Heart right ventricle (tissue), 16 donors: ENCODE measurements at regions not wholly inside any gene's neighbourhood (a gene's known extent, or its start where the extent isn't known, plus 50 kb on each side); places are given as distances from the start of the nearest gene placed in this dataset.
A peak's percentile ranks its signal among the peaks of the same experiment; 100 is the strongest.

Experiments used
- ATAC-seq, 8 donors: fragments of 200-7000 bp; cut with Tn5 transposase; one replicate each; pipeline ENCODE4 v1.9.1; 2020; ENCODE audit warnings: mild to moderate bottlenecking in 8 of 8, moderate library complexity in 8 of 8, moderate number of reproducible peaks in 1 of 8
- DNase-seq, 2 donors: peaks; one replicate each; pipeline ENCODE4 v3.0.0-alpha.2; 2020
- H3K27ac ChIP-seq, 10 donors: fragments of 200-600 bp; sonication (generic) in 2 of 10; one replicate each; pipeline versions ENCODE4 v1.5.0 to v1.8.0; 2020 to 2022; ENCODE audit warnings: mild to moderate bottlenecking in 3 of 10
- H3K27me3 ChIP-seq, 7 donors: fragments of 200-600 bp; one replicate each; pipeline ENCODE4 v1.8.0; 2021 to 2022; ENCODE audit warnings: mild to moderate bottlenecking in 2 of 7
- H3K36me3 ChIP-seq, 9 donors: fragments of 200-600 bp; sonication (generic) in 1 of 9; one replicate each; pipeline versions ENCODE4 v1.5.0 to v1.8.0; 2020 to 2022; ENCODE audit warnings: mild to moderate bottlenecking in 2 of 9
- H3K4me1 ChIP-seq, 9 donors: fragments of 200-600 bp; sonication (generic) in 1 of 9; one replicate each; pipeline versions ENCODE4 v1.5.0 to v1.8.0; 2020 to 2022; ENCODE audit warnings: mild to moderate bottlenecking in 4 of 9
- H3K4me3 ChIP-seq, 10 donors: fragments of 200-600 bp; sonication (generic) in 2 of 10; one replicate each; pipeline versions ENCODE4 v1.5.0 to v1.8.0; 2020 to 2022; ENCODE audit warnings: mild to moderate bottlenecking in 7 of 10, moderate library complexity in 2 of 10
- H3K9me3 ChIP-seq, 11 donors: fragments of 200-600 bp in 10 of 11; sonication (generic) in 2 of 11; one replicate each; pipeline versions ENCODE4 v1.5.0 to v1.8.0; 2013 to 2022; ENCODE audit warnings: mild to moderate bottlenecking in 2 of 11, control low read depth in 1 of 11, moderate library complexity in 1 of 11
- WGBS, 2 donors: extraction: QIAGEN DNeasy Blood & Tissue Kit; methylation state at CpG; one replicate each; pipeline ENCODE4 v1.1.7; 2013; ENCODE audit warnings: inconsistent platforms in 1 of 2; 5-methylcytosine and 5-hydroxymethylcytosine counted together
- intact Hi-C, 10 donors: fragments of 100-400 bp; cut with DNase I; formaldehyde crosslinking; loops; one replicate each; pipeline versions ENCODE4 v1.11.1 to v1.14.2; 2022
- TF ChIP-seq, protein P1 (sequence below), 9 donors: fragments of 200-600 bp; sonication (generic) in 2 of 9; IDR thresholded peaks; one replicate each; pipeline versions ENCODE4 v1.5.0 to v1.8.0; 2021 to 2022; ENCODE audit warnings: antibody characterized with exemption in 9 of 9, mild to moderate bottlenecking in 5 of 9, moderate library complexity in 1 of 9
- donor health status: Arrhythmogenic right ventricular cardiomyopathy.
- donor health status: ischemic (EF 13 %, LVEDD 7.1; RV severe dilation, severe dysfunction).
- donor health status: healthy with polysubstance abuse.
- donor health status: DM: no; HTN: yes; CAD: no.
- donor health status: DM: no; HTN: no; CAD: no.
- donor health status: ischemic (EF 25% LVEDD 6.9; RV normal size, moderate dysfunction).
- donor health status: ischemic (EF 25% LVEDD 5.7; RV mildly dilated, moderate dysfunction).
- donor health status: healthy.
- donor health status: DM: yes; HTN: yes; CAD: no.
- donor health status: Ischemic cardiomyopathy.
- donor health status: ischemic (EF 35%, LVEDD 5.7; RV mildly dilated, moderate dysfunction).
- donor health status: nonischemic (EF 11% LVEDD 7.7; RV severe dilation, severe dysfunction).
- donor health status: DM: yes; HTN: yes; CAD: no.
- donor health status: PGD.
- donor health status: ischemic (EF 29% LVEDD 5.4; RV normal size, mild dysfunction).
- donor health status: nonischemic (EF 23%, LVEDD 6.1; RV moderate dilation, normal function).

DNA sequence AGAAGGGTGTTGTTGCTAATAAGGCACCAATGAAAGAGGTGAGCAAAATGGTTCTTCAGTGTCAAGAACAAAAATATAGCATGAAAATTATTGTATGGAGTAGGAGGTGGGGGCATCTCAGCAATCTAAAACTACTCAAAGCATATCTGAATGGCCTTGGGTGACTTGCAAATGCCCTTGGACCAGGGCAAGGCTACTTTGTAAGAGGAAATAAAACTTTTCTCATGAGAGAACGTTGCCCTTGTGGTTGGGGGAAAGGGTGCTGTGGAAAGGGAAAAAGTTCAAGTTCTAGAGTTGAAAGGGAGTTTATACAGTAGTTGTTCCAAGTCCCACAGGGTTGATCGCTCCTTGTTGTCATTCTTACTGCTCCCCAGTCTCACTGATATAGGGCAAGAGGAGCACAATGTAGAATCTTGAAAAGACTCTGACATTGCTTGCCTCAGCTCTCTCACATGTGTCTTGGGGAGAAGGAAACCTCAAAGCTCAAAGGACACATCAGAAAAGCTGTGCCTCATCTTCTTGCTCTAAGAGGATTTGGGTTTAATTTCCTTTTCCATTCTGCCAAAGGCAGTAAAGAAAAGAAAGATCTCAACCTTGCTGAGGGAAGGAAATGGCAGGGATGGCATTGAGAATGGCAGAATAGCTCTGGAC, 270.5 kb downstream of the DUSP6 start:
- 56 to 63% methylated on average over 2 of the region's 2 CpGs for WGBS, 2 donors
- no peak overlapping the region for H3K4me3 ChIP-seq
- ATAC-seq (no peak), DNase-seq (no peak)
- intact Hi-C loops: loop anchor here in 2 of 10 donors (5.0 to 10.0 kb wide), 2 partner anchors 93 to 95 kb away; no protein-coding TSS in a partner anchor
- no peaks in the 10 kb centered on the region for H3K36me3 ChIP-seq
- peaks cover 0 to 54% (median 35%) of the 10 kb centered on the region in 9 donors for H3K4me1 ChIP-seq
- H3K27me3 ChIP-seq: no peaks in the 10 kb centered on the region
- H3K27ac ChIP-seq: peak overlapping the region in 1 of 10 donors; percentile 7
- TF ChIP-seq, protein P1, sequence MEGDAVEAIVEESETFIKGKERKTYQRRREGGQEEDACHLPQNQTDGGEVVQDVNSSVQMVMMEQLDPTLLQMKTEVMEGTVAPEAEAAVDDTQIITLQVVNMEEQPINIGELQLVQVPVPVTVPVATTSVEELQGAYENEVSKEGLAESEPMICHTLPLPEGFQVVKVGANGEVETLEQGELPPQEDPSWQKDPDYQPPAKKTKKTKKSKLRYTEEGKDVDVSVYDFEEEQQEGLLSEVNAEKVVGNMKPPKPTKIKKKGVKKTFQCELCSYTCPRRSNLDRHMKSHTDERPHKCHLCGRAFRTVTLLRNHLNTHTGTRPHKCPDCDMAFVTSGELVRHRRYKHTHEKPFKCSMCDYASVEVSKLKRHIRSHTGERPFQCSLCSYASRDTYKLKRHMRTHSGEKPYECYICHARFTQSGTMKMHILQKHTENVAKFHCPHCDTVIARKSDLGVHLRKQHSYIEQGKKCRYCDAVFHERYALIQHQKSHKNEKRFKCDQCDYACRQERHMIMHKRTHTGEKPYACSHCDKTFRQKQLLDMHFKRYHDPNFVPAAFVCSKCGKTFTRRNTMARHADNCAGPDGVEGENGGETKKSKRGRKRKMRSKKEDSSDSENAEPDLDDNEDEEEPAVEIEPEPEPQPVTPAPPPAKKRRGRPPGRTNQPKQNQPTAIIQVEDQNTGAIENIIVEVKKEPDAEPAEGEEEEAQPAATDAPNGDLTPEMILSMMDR (IDR thresholded peaks at IDR 0.05): no peak
- H3K9me3 ChIP-seq: no peaks in the 10 kb centered on the region

DNA sequence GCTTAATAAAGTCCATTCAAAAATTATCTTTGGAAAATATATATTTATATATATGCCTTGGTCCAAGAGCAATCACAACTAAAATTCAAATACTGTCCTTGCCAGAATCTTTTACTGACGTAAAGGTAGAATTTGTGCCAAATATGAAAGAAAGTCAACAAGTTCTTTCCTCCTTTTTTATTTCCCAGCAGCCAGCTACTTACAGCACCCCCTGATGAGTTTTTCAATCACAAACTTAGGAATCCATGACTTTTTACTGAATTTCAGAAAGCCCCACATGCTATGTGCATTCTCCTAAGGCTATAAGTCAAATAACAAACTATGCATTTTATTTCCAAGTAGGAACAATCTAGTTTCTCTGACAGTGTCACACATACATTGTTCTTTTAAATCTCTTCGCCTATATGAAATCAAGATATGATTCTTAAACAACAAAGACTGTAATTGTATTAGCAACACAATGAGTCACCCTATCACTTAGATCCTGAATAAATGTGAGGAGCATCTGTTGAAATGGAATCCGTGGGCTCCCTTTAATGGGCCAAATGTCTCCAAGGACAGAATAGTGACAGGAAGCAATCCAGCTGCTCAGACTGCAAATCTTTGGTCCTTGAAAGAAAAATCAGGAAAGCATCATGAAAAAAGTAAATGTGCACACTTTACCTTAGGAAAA, 271.4 kb downstream of the DUSP6 start:
- H3K36me3 ChIP-seq: no peaks in the 10 kb centered on the region
- H3K4me1 ChIP-seq: peaks cover 0 to 47% (median 35%) of the 10 kb centered on the region in 9 donors
- DNase-seq: no peak
- H3K9me3 ChIP-seq: no peaks in the 10 kb centered on the region
- peak in 4 of 8 donors; percentile 40 to 70 (median 61) for ATAC-seq
- peak overlapping the region in 3 of 10 donors; percentile 7 to 49 (median 37) for H3K27ac ChIP-seq
- H3K27me3 ChIP-seq: no peaks in the 10 kb centered on the region
- intact Hi-C loops: loop anchor here in 2 of 10 donors (5.0 to 10.0 kb wide), 2 partner anchors 94 to 96 kb away; no protein-coding TSS in a partner anchor
- 41 to 43% methylated on average over 3 of the region's 3 CpGs for WGBS, 2 donors
- no peak overlapping the region for H3K4me3 ChIP-seq
- TF ChIP-seq, protein P1 (IDR thresholded peaks at IDR 0.05): no peak

DNA sequence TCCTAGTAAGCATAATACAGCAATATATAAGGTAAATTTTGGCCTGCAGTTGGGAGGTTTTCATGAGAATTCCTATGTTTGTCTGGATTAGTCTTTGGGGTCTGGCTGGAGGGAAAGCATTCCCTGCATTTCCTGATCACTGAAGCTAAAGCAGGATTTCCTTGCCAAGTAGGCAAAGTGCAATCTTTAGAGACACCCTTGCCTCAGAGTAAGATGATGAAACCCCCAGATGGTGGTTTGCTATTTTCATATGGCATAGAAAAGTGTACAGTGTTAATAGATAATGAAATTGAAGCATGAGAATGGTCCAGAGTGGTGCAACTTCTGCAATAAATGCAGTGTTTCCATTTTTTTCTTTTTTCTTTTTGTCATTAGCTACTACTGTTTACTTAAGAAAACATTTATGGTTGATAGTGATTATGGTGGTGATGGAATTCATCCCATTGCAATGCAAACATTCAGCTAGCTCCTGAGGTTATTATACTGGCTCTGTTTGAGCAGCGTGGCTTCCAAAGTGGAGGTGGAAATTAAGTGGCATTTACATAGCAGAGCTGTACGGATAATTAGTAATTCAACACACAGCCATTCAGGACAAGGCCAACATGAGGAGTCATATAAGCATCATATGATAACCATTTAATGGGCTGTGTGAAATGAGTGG, 276.3 kb downstream of the DUSP6 start:
- H3K4me3 ChIP-seq: no peak overlapping the region
- no peaks in the 10 kb centered on the region for H3K27me3 ChIP-seq
- intact Hi-C loops: no loop called here
- peaks cover 0 to 11% (median 5%) of the 10 kb centered on the region in 9 donors for H3K4me1 ChIP-seq
- ATAC-seq (no peak), DNase-seq (no peak)
- H3K36me3 ChIP-seq: no peaks in the 10 kb centered on the region
- no peaks in the 10 kb centered on the region for H3K9me3 ChIP-seq
- TF ChIP-seq, protein P1 (IDR thresholded peaks at IDR 0.05): no peak
- 97% methylated on average over 2 of the region's 2 CpGs for WGBS, 2 donors
- H3K27ac ChIP-seq: no peak overlapping the region

DNA sequence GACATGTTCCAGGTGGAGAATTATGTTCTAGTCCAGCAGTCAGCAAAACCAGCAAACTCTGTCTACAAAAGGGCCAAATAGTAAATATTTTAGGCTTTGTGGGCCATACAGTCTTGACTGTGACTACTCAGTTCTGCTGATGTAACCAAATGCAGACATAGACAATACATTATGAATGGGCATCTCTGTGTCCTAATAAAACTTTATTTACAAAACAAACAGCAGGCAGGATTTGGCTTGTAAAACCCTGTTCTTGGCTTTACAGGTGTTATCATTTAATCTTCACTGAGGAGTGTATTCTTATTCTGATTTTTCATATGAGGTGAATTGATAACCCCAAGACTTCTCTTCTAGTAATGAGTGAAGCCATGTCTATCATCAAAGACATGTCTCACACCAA, 278.6 kb downstream of the DUSP6 start:
- peaks cover 0 to 8% (median 0%) of the 10 kb centered on the region in 9 donors for H3K4me1 ChIP-seq
- no peak overlapping the region for H3K4me3 ChIP-seq
- no peaks in the 10 kb centered on the region for H3K36me3 ChIP-seq
- H3K9me3 ChIP-seq: no peaks in the 10 kb centered on the region
- H3K27me3 ChIP-seq: no peaks in the 10 kb centered on the region
- DNase-seq: no peak
- TF ChIP-seq, protein P1 (IDR thresholded peaks at IDR 0.05): no peak
- intact Hi-C loops: no loop called here
- H3K27ac ChIP-seq: no peak overlapping the region
- ATAC-seq: no peak
